Upper lobe of left lung (tissue), 4 donors: ENCODE measurements at regions not wholly inside any gene's neighbourhood (a gene's known extent, or its start where the extent isn't known, plus 50 kb on each side); places are given as distances from the start of the nearest gene placed in this dataset.

ENCODE experiments used
- EP300 ChIP-seq, 4 donors: sonication (generic); formaldehyde crosslinking; IDR thresholded peaks; one replicate each; pipeline ENCODE4 v1.5.1; 2017; ENCODE audit warnings: antibody characterized with exemption in 4 of 4, control low read depth in 2 of 4
- POLR2A ChIP-seq, 4 donors: fragments of 450-650 bp; IDR thresholded peaks; one replicate each; pipeline ENCODE4 v1.5.1; 2016 to 2017; ENCODE audit warnings: antibody characterized with exemption in 4 of 4, mild to moderate bottlenecking in 2 of 4
- POLR2AphosphoS5 ChIP-seq, 2 donors: sonication (generic); formaldehyde crosslinking; IDR thresholded peaks; one replicate each; pipeline ENCODE4 v1.5.1; 2017; ENCODE audit warnings: antibody characterized with exemption in 2 of 2

- TF ChIP-seq POLR2A (IDR thresholded peaks at IDR 0.05) (no peak), POLR2AphosphoS5 (IDR thresholded peaks at IDR 0.05) (no peak), EP300 (IDR thresholded peaks at IDR 0.05) (no peak)
Observed at GRCh38 chr6:134544737-134545136, 226.8 kb upstream of the SGK1 start.
